ENCODE measurements at regions not wholly inside any gene's neighbourhood (a gene's known extent, or its start where the extent isn't known, plus 50 kb on each side); places are given as distances from the start of the nearest gene placed in this dataset.

- CTCF ChIA-PET, result no interaction called here
- no peak overlapping the region for H3K27ac Mint-ChIP-seq
- H3K4me3 Mint-ChIP-seq, result no peak overlapping the region
- H3K36me3 Mint-ChIP-seq (ENCODE audit: low read depth), result no peaks in the 10 kb centered on the region
- H3K4me1 Mint-ChIP-seq, result no peaks in the 10 kb centered on the region
- POLR2A ChIA-PET, result no interaction called here
- no peaks in the 10 kb centered on the region for H3K27me3 Mint-ChIP-seq
- no peak for DNase-seq
- no peaks in the 10 kb centered on the region for H3K9me3 Mint-ChIP-seq
Observed at GRCh38 chr1:5565281-5566125, 426.7 kb downstream of the NPHP4 start.

GRCh38 chr1:5564578-5565257 lies 427.5 kb downstream of the NPHP4 start:
- POLR2A ChIA-PET, result no interaction called here
- CTCF ChIA-PET, result no interaction called here

GRCh38 chr1:5563861-5564577 lies 428.2 kb downstream of the NPHP4 start:
- DNase-seq, result no peak
- Mint-ChIP-seq H3K27me3 (peaks cover under 1% of the 10 kb centered on the region), H3K4me1 (no peaks in the 10 kb centered on the region), H3K4me3 (no peak overlapping the region), H3K27ac (no peak overlapping the region), H3K36me3 (ENCODE audit: low read depth) (no peaks in the 10 kb centered on the region), H3K9me3 (no peaks in the 10 kb centered on the region)
- ChIA-PET CTCF (no interaction called here), POLR2A (no interaction called here)

More at GRCh38 chr1:5564578-5565257, 427.5 kb downstream of the NPHP4 start:
- DNase-seq, result no peak
- H3K36me3 Mint-ChIP-seq (ENCODE audit: low read depth), result no peaks in the 10 kb centered on the region
- H3K27ac Mint-ChIP-seq, result no peak overlapping the region
- no peaks in the 10 kb centered on the region for H3K27me3 Mint-ChIP-seq
- no peak overlapping the region for H3K4me3 Mint-ChIP-seq
- no peaks in the 10 kb centered on the region for H3K4me1 Mint-ChIP-seq
- H3K9me3 Mint-ChIP-seq, result no peaks in the 10 kb centered on the region

GRCh38 chr1:5562769-5563168 lies 429.5 kb downstream of the NPHP4 start:
- Mint-ChIP-seq H3K27me3 (peaks cover 5% of the 10 kb centered on the region), H3K27ac (no peak overlapping the region), H3K36me3 (ENCODE audit: low read depth) (no peaks in the 10 kb centered on the region), H3K9me3 (no peaks in the 10 kb centered on the region), H3K4me3 (no peak overlapping the region), H3K4me1 (no peaks in the 10 kb centered on the region)
- DNase-seq, result no peak
- POLR2A ChIA-PET, result no interaction called here
- CTCF ChIA-PET, result no interaction called here

- ChIA-PET CTCF (no interaction called here), POLR2A (no interaction called here)
- H3K4me1 Mint-ChIP-seq, result no peaks in the 10 kb centered on the region
- no peak for DNase-seq
- no peak overlapping the region for H3K4me3 Mint-ChIP-seq
- peaks cover 5% of the 10 kb centered on the region for H3K27me3 Mint-ChIP-seq
- H3K36me3 Mint-ChIP-seq (ENCODE audit: low read depth), result no peaks in the 10 kb centered on the region
- no peaks in the 10 kb centered on the region for H3K9me3 Mint-ChIP-seq
- no peak overlapping the region for H3K27ac Mint-ChIP-seq
Observed at GRCh38 chr1:5562331-5562730, 429.9 kb downstream of the NPHP4 start.

- peaks cover 5% of the 10 kb centered on the region for H3K27me3 Mint-ChIP-seq
- DNase-seq, result no peak
- no peak overlapping the region for H3K4me3 Mint-ChIP-seq
- H3K4me1 Mint-ChIP-seq, result no peaks in the 10 kb centered on the region
- no peaks in the 10 kb centered on the region for H3K9me3 Mint-ChIP-seq
- ChIA-PET CTCF (no interaction called here), POLR2A (no interaction called here)
- no peak overlapping the region for H3K27ac Mint-ChIP-seq
- H3K36me3 Mint-ChIP-seq (ENCODE audit: low read depth), result no peaks in the 10 kb centered on the region
Observed at GRCh38 chr1:5559078-5559477, 433.1 kb downstream of the NPHP4 start.

GRCh38 chr1:5555853-5556252 lies 436.4 kb downstream of the NPHP4 start:
- Mint-ChIP-seq H3K4me3 (no peak overlapping the region), H3K4me1 (no peaks in the 10 kb centered on the region), H3K36me3 (ENCODE audit: low read depth) (no peaks in the 10 kb centered on the region), H3K27ac (no peak overlapping the region), H3K27me3 (peaks cover 8% of the 10 kb centered on the region), H3K9me3 (no peaks in the 10 kb centered on the region)
- CTCF ChIA-PET, result no interaction called here
- no peak for DNase-seq
- POLR2A ChIA-PET, result no interaction called here

GRCh38 chr1:5554784-5555183 lies 437.4 kb downstream of the NPHP4 start:
- Mint-ChIP-seq H3K36me3 (ENCODE audit: low read depth) (no peaks in the 10 kb centered on the region), H3K27ac (no peak overlapping the region), H3K4me1 (no peaks in the 10 kb centered on the region), H3K9me3 (no peaks in the 10 kb centered on the region), H3K4me3 (no peak overlapping the region), H3K27me3 (peaks cover 11% of the 10 kb centered on the region)
- ChIA-PET CTCF (no interaction called here), POLR2A (no interaction called here)
- no peak for DNase-seq

GRCh38 chr1:5554111-5554510 lies 438.1 kb downstream of the NPHP4 start:
- Mint-ChIP-seq H3K4me3 (no peak overlapping the region), H3K4me1 (no peaks in the 10 kb centered on the region), H3K36me3 (ENCODE audit: low read depth) (no peaks in the 10 kb centered on the region), H3K27me3 (peaks cover 11% of the 10 kb centered on the region), H3K9me3 (no peaks in the 10 kb centered on the region), H3K27ac (no peak overlapping the region)
- no peak for DNase-seq
- ChIA-PET POLR2A (no interaction called here), CTCF (no interaction called here)

GRCh38 chr1:5552787-5553484 lies 439.3 kb downstream of the NPHP4 start:
- POLR2A ChIA-PET, result no interaction called here
- CTCF ChIA-PET, result no interaction called here
- DNase-seq, result no peak
- Mint-ChIP-seq H3K4me3 (no peak overlapping the region), H3K27me3 (peaks cover 6% of the 10 kb centered on the region), H3K27ac (no peak overlapping the region), H3K9me3 (no peaks in the 10 kb centered on the region), H3K4me1 (no peaks in the 10 kb centered on the region), H3K36me3 (ENCODE audit: low read depth) (no peaks in the 10 kb centered on the region)

- CTCF ChIA-PET, result no interaction called here
- no peak for DNase-seq
Observed at GRCh38 chr1:5551274-5551975, 440.8 kb downstream of the NPHP4 start.

GRCh38 chr1:5548266-5548665 lies 444.0 kb downstream of the NPHP4 start:
- ChIA-PET POLR2A (no interaction called here), CTCF (no interaction called here)
- Mint-ChIP-seq H3K9me3 (no peaks in the 10 kb centered on the region), H3K27ac (no peak overlapping the region), H3K4me1 (no peaks in the 10 kb centered on the region), H3K36me3 (ENCODE audit: low read depth) (no peaks in the 10 kb centered on the region), H3K27me3 (peaks cover 13% of the 10 kb centered on the region), H3K4me3 (no peak overlapping the region)
- DNase-seq, result no peak

More at GRCh38 chr1:5551274-5551975, 440.8 kb downstream of the NPHP4 start:
- Mint-ChIP-seq H3K36me3 (ENCODE audit: low read depth) (no peaks in the 10 kb centered on the region), H3K4me1 (no peaks in the 10 kb centered on the region), H3K9me3 (no peaks in the 10 kb centered on the region), H3K27me3 (peaks cover 6% of the 10 kb centered on the region), H3K4me3 (no peak overlapping the region), H3K27ac (no peak overlapping the region)
- POLR2A ChIA-PET, result no interaction called here

- Mint-ChIP-seq H3K27me3 (peaks cover 24% of the 10 kb centered on the region), H3K27ac (no peak overlapping the region), H3K4me3 (no peak overlapping the region), H3K9me3 (no peaks in the 10 kb centered on the region), H3K36me3 (ENCODE audit: low read depth) (no peaks in the 10 kb centered on the region), H3K4me1 (no peaks in the 10 kb centered on the region)
- ChIA-PET CTCF (no interaction called here), POLR2A (no interaction called here)
- no peak for DNase-seq
Observed at GRCh38 chr1:5543235-5543634, 449.0 kb downstream of the NPHP4 start.
